ENCODE measurements at regions not wholly inside any gene's neighbourhood (a gene's known extent, or its start where the extent isn't known, plus 50 kb on each side); places are given as distances from the start of the nearest gene placed in this dataset.

- H3K4me3 Mint-ChIP-seq = no peak overlapping the region
- ATAC-seq (ENCODE audit: poor library complexity) (no peak), DNase-seq (no peak)
- H3K4me1 Mint-ChIP-seq (ENCODE audit: low read depth) = no peaks in the 10 kb centered on the region
- intact Hi-C loops (cut with DNase I, micrococcal nuclease) = no loop called here
- TF ChIP-seq CTCF (IDR thresholded peaks at IDR 0.05) = no peak
- H3K27me3 Mint-ChIP-seq = no peaks in the 10 kb centered on the region
- Histone ChIP-seq H3K4me1 (ENCODE audit: insufficient read depth, low read length) (no peaks in the 10 kb centered on the region), H3K27ac (ENCODE audit: low read depth in 1 of 2, low read length in 2 of 2) (no peak overlapping the region), H3K9me3 (ENCODE audit: control insufficient read depth in 1 of 2, insufficient read depth in 1 of 2, low read length in 2 of 2) (no peaks in the 10 kb centered on the region), H3K4me3 (ENCODE audit: low read length) (no peak overlapping the region), H3K36me3 (ENCODE audit: insufficient read depth, low read length) (no peaks in the 10 kb centered on the region), H3K27me3 (ENCODE audit: control insufficient read depth in 1 of 2, insufficient read depth in 2 of 2, low read length in 2 of 2) (no peaks in the 10 kb centered on the region)
- no peaks in the 10 kb centered on the region for H3K36me3 Mint-ChIP-seq (ENCODE audit: low read depth)
- CTCF ChIA-PET = no interaction called here
- H3K9me3 Mint-ChIP-seq = no peaks in the 10 kb centered on the region
- H3K27ac Mint-ChIP-seq = no peak overlapping the region
- POLR2A ChIA-PET = no interaction called here
Measured at GRCh38 chr2:18934886-18935285, 345.5 kb upstream of the NT5C1B start.

GRCh38 chr2:18932853-18933252 is 343.5 kb upstream of the NT5C1B start:
- no peak overlapping the region for H3K27ac ChIP-seq (ENCODE audit: low read depth in 1 of 2, low read length in 2 of 2)
- no peaks in the 10 kb centered on the region for H3K36me3 ChIP-seq (ENCODE audit: insufficient read depth, low read length)
- H3K4me3 ChIP-seq (ENCODE audit: low read length) = no peak overlapping the region
- ATAC-seq (ENCODE audit: poor library complexity) (no peak), DNase-seq (no peak)
- no peaks in the 10 kb centered on the region for H3K4me1 Mint-ChIP-seq (ENCODE audit: low read depth)
- H3K4me3 Mint-ChIP-seq = no peak overlapping the region
- POLR2A ChIA-PET = no interaction called here
- no peaks in the 10 kb centered on the region for H3K27me3 ChIP-seq (ENCODE audit: control insufficient read depth in 1 of 2, insufficient read depth in 2 of 2, low read length in 2 of 2)
- no peaks in the 10 kb centered on the region for H3K9me3 ChIP-seq (ENCODE audit: control insufficient read depth in 1 of 2, insufficient read depth in 1 of 2, low read length in 2 of 2)
- peaks cover 2% of the 10 kb centered on the region for H3K36me3 Mint-ChIP-seq (ENCODE audit: low read depth)
- intact Hi-C loops (cut with DNase I, micrococcal nuclease) = no loop called here
- H3K9me3 Mint-ChIP-seq = no peaks in the 10 kb centered on the region
- no peak overlapping the region for H3K27ac Mint-ChIP-seq
- TF ChIP-seq CTCF (IDR thresholded peaks at IDR 0.05) = no peak
- H3K27me3 Mint-ChIP-seq = no peaks in the 10 kb centered on the region
- H3K4me1 ChIP-seq (ENCODE audit: insufficient read depth, low read length) = no peaks in the 10 kb centered on the region
- CTCF ChIA-PET = no interaction called here

- H3K27me3 ChIP-seq (ENCODE audit: control insufficient read depth in 1 of 2, insufficient read depth in 2 of 2, low read length in 2 of 2) = no peaks in the 10 kb centered on the region
- CTCF ChIA-PET = no interaction called here
- peaks cover 10% of the 10 kb centered on the region for H3K36me3 Mint-ChIP-seq (ENCODE audit: low read depth)
- no peak for TF ChIP-seq CTCF (IDR thresholded peaks at IDR 0.05)
- H3K4me1 Mint-ChIP-seq (ENCODE audit: low read depth) = no peaks in the 10 kb centered on the region
- H3K4me1 ChIP-seq (ENCODE audit: insufficient read depth, low read length) = no peaks in the 10 kb centered on the region
- ATAC-seq (ENCODE audit: poor library complexity) (no peak), DNase-seq (no peak)
- no peaks in the 10 kb centered on the region for H3K27me3 Mint-ChIP-seq
- no peak overlapping the region for H3K27ac Mint-ChIP-seq
- no peak overlapping the region for H3K27ac ChIP-seq (ENCODE audit: low read depth in 1 of 2, low read length in 2 of 2)
- POLR2A ChIA-PET = no interaction called here
- H3K4me3 Mint-ChIP-seq = no peak overlapping the region
- H3K36me3 ChIP-seq (ENCODE audit: insufficient read depth, low read length) = no peaks in the 10 kb centered on the region
- H3K9me3 ChIP-seq (ENCODE audit: control insufficient read depth in 1 of 2, insufficient read depth in 1 of 2, low read length in 2 of 2) = no peaks in the 10 kb centered on the region
- intact Hi-C loops (cut with DNase I, micrococcal nuclease) = no loop called here
- peaks cover 2% of the 10 kb centered on the region for H3K9me3 Mint-ChIP-seq
- no peak overlapping the region for H3K4me3 ChIP-seq (ENCODE audit: low read length)
Measured at GRCh38 chr2:18930971-18931370, 341.6 kb upstream of the NT5C1B start.
